PC-3 (cell line): ENCODE measurements at regions not wholly inside any gene's neighbourhood (a gene's known extent, or its start where the extent isn't known, plus 50 kb on each side); places are given as distances from the start of the nearest gene placed in this dataset.

ENCODE experiments used
- ATAC-seq: fragments of 200-7000 bp; cut with Tn5 transposase; 2 replicates; pipeline ENCODE4 v1.9.1; 2020; ENCODE audit warnings: mild to moderate bottlenecking, moderate library complexity
- BruUV-seq: library from RNA; stranded (reverse); fragments of 400-500 nt; replicated peaks from 2 replicates; lab custom pipeline; 2021; lab: Mats Ljungman, UMichigan
- CTCF ChIA-PET: fragments of 300-600 bp; sonication (Branson Sonifier 250); formaldehyde crosslinking; loops from one replicate; lab custom pipeline; 2022; ENCODE audit warnings: antibody characterized with exemption; lab: Charles Lee
- POLR2A ChIA-PET: fragments of 300-600 bp; sonication (Branson Sonifier 250); formaldehyde crosslinking; loops from one replicate; lab custom pipeline; 2022; ENCODE audit warnings: antibody characterized with exemption; ENCODE audit not compliant: unreplicated experiment; lab: Charles Lee
- DNase-seq: peaks from one replicate; pipeline ENCODE4 v3.0.0-alpha.2; 2015
- H2AFZ ChIP-seq: fragments of 300-600 bp; sonication (generic); 2 replicates; pipeline ENCODE4 v1.6.0; 2016; ENCODE audit warnings: antibody characterized with exemption, low read length
- H3F3A ChIP-seq: fragments of 300-600 bp; sonication (generic); one replicate; pipeline ENCODE4 v1.6.0; 2017; ENCODE audit warnings: antibody characterized with exemption, low read length, control low read depth, mild to moderate bottlenecking; ENCODE audit not compliant: unreplicated experiment
- H3K27ac ChIP-seq: fragments of 300-600 bp; sonication (generic); 2 replicates; pipeline ENCODE4 v1.5.1; 2016; ENCODE audit warnings: mild to moderate bottlenecking, low read length
- H3K27me3 ChIP-seq: fragments of 300-600 bp; sonication (generic); 2 replicates; pipeline ENCODE4 v1.6.1; 2016; ENCODE audit warnings: low read length, mixed read lengths
- H3K36me3 ChIP-seq: fragments of 300-600 bp; sonication (generic); 2 replicates; pipeline ENCODE4 v1.6.1; 2016; ENCODE audit warnings: low read depth, mixed run types, low read length, mixed read lengths
- H3K4me1 ChIP-seq: fragments of 300-600 bp; sonication (generic); 2 replicates; pipeline ENCODE4 v1.5.1; 2016; ENCODE audit warnings: low read length; ENCODE audit not compliant: insufficient read depth
- H3K4me2 ChIP-seq: fragments of 300-600 bp; sonication (generic); 2 replicates; pipeline ENCODE4 v1.6.0; 2016; ENCODE audit warnings: low read length
- H3K4me3 ChIP-seq: fragments of 300-600 bp; sonication (generic); 2 replicates; pipeline ENCODE4 v1.5.1; 2016; ENCODE audit warnings: mild to moderate bottlenecking, low read length, mixed read lengths
- H3K79me2 ChIP-seq: fragments of 300-600 bp; sonication (generic); 2 replicates; pipeline ENCODE4 v1.6.1; 2017; ENCODE audit warnings: low read length, mixed read lengths
- H3K9ac ChIP-seq: fragments of 300-600 bp; sonication (generic); 2 replicates; pipeline ENCODE4 v1.6.0; 2016; ENCODE audit warnings: mild to moderate bottlenecking, low read length
- H3K9me2 ChIP-seq: fragments of 300-600 bp; sonication (generic); replicated peaks from 2 replicates; pipeline ENCODE4 v1.6.1; 2016; ENCODE audit warnings: mixed run types, low read length, mixed read lengths
- H3K9me3 ChIP-seq: fragments of 300-600 bp; sonication (generic); 2 replicates; pipeline ENCODE4 v1.6.1; 2016; ENCODE audit warnings: low read length, mixed read lengths
- H4K20me1 ChIP-seq: fragments of 300-600 bp; sonication (generic); 2 replicates; pipeline ENCODE4 v1.6.1; 2016; ENCODE audit warnings: low read length, mixed read lengths
- EZH2 ChIP-seq: fragments of 300-600 bp; sonication (generic); IDR thresholded peaks from one replicate; pipeline ENCODE4 v1.6.1; 2017; ENCODE audit warnings: antibody characterized with exemption, mild to moderate bottlenecking, low read length; ENCODE audit not compliant: unreplicated experiment
- EZH2phosphoT487 ChIP-seq: fragments of 300-600 bp; sonication (generic); IDR thresholded peaks from 2 replicates; pipeline ENCODE4 v1.6.1; 2018; ENCODE audit warnings: mild to moderate bottlenecking, antibody characterized with exemption, low read length, borderline replicate concordance
- intact Hi-C: fragments of 100-400 bp; cut with micrococcal nuclease; formaldehyde crosslinking; loops from 2 replicates; pipeline ENCODE4 v1.9.0; 2023
- TF ChIP-seq, protein P1 (sequence below): fragments of 300-600 bp; sonication (generic); conservative IDR thresholded peaks from 2 replicates; pipeline ENCODE4 v1.5.1; 2017; ENCODE audit warnings: antibody characterized with exemption, low read depth, mild to moderate bottlenecking, low read length

DNA sequence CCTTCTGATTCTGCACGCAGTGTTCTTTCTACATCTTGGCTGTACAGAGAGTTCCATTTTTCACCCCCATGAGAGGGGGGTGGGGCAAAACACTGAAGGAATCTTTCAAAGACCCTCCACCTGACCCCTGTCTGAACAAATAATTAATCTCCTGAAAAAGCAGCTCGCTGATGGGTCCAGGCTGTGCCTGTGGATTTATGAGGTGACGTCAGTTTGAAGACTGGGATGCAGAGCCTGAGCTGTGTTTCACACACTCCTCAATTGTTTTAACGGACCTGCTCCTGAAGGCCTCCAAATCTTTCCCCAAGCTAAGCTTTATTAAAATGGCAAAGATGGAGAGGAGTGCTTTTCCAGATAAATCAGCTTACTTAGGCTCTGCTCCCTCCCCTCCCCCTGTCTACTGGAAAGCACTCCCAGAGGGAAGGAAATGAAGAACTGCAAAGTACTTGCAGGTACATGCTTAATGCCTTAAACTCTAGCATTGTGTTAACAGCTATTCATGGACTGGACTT is 390.2 kb upstream of the TNP1 start:
- H3K4me3 ChIP-seq: no peak overlapping the region
- H3K36me3 ChIP-seq: no peaks in the 10 kb centered on the region
- no peak overlapping the region for H3K27ac ChIP-seq
- no peak overlapping the region for H3K4me2 ChIP-seq
- BruUV-seq: no TSS peak
- TF ChIP-seq EZH2 (no peak), EZH2phosphoT487 (no peak)
- no peaks in the 10 kb centered on the region for H3K27me3 ChIP-seq
- ChIA-PET POLR2A (no interaction called here), CTCF (no interaction called here)
- DNase-seq (no peak), ATAC-seq (no peak)
- intact Hi-C loops: no loop called here
- no peak overlapping the region for H3K9ac ChIP-seq
- H3K79me2 ChIP-seq: no peaks in the 10 kb centered on the region
- H3K9me2 ChIP-seq: no peaks in the 10 kb centered on the region
- no peaks in the 10 kb centered on the region for H3K4me1 ChIP-seq
- H2AFZ ChIP-seq: no peak overlapping the region
- H3K9me3 ChIP-seq: no peaks in the 10 kb centered on the region
- no peaks in the 10 kb centered on the region for H4K20me1 ChIP-seq
- no peaks in the 10 kb centered on the region for H3F3A ChIP-seq

DNA sequence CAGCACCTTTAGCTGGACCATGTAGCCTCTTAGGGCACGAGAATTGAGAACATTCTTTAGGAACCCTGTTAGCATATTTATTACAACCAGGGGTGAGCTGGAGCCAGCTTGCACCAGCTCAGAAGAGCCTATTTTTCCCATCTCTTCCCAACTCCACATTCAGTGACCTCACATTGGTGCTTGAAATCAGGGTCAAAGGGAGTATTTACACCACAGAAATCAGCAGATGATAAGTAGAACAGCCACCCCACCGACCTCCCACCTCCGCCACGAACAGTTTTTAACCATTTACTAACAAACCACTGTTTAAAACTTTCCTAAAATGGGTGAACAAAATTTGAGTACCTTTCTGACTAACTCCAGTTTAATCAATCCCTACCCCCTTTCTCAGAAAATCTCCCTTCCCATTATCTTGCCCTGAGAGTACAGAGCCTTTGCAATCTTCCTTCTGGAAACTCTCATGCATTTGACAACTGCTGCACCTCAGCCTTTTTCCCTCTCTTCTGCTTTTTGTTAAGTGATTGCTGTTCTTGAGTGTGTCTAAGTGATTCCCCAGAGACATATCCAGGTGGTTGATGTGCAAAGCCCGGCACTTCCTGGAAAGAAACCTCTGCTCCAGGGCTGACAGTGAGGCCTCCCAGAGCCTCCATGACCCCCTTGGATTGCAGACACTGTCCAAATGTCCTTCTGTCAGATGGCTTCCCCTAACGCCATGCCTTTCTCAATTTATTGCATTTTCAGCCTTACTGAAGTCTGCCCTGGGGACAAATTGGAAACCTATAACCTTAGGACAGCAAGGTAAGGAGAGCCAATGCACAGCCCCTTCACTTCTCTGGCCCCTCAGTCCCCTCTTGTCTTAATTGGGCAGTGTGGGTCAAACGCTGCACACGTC is 389.5 kb upstream of the TNP1 start:
- no peaks in the 10 kb centered on the region for H3K36me3 ChIP-seq
- ATAC-seq: no peak
- DNase-seq: no peak
- H3F3A ChIP-seq: no peaks in the 10 kb centered on the region
- H3K4me3 ChIP-seq: no peak overlapping the region
- H3K9ac ChIP-seq: no peak overlapping the region
- intact Hi-C loops: no loop called here
- ChIA-PET POLR2A (no interaction called here), CTCF (no interaction called here)
- H3K79me2 ChIP-seq: no peaks in the 10 kb centered on the region
- H2AFZ ChIP-seq: no peak overlapping the region
- no peak for TF ChIP-seq EZH2
- H3K9me3 ChIP-seq: no peaks in the 10 kb centered on the region
- BruUV-seq: no TSS peak
- H3K27ac ChIP-seq: no peak overlapping the region
- H3K9me2 ChIP-seq: no peaks in the 10 kb centered on the region
- H3K27me3 ChIP-seq: no peaks in the 10 kb centered on the region
- no peaks in the 10 kb centered on the region for H4K20me1 ChIP-seq
- H3K4me2 ChIP-seq: no peak overlapping the region
- H3K4me1 ChIP-seq: no peaks in the 10 kb centered on the region

DNA sequence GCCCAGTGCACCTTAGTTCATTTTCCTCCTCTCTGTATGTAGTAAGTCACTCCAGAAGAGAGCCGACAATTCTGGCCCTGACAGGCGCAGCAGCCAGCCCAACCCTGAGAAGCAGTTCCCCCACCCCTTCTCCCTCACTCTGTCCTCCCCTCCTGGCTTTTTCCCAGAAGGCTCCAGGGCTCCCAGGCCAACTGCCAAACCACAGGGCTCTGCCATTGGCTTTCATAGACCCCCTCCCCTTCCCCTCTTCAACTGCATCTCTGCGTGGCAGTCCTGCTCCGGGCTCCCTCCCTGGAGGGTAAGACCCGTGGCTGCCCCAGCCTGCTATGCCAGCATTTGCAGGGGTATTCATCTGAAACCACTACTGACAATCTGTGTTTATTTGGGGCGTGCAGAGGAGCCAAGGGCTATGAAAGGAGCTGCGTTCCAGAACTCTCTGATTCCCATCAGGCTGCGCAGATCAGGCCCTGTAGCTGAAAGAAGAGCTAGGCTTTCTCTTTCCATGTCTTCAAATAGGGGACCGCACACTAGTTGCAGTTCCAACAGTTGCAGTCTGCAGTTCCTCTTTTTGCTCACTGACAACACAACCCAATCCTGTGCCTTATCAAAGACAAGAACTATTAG is 388.6 kb upstream of the TNP1 start:
- H3K9me3 ChIP-seq: no peaks in the 10 kb centered on the region
- H2AFZ ChIP-seq: no peak overlapping the region
- no peak for TF ChIP-seq EZH2phosphoT487
- TF ChIP-seq EZH2: no peak
- TF ChIP-seq, protein P1, sequence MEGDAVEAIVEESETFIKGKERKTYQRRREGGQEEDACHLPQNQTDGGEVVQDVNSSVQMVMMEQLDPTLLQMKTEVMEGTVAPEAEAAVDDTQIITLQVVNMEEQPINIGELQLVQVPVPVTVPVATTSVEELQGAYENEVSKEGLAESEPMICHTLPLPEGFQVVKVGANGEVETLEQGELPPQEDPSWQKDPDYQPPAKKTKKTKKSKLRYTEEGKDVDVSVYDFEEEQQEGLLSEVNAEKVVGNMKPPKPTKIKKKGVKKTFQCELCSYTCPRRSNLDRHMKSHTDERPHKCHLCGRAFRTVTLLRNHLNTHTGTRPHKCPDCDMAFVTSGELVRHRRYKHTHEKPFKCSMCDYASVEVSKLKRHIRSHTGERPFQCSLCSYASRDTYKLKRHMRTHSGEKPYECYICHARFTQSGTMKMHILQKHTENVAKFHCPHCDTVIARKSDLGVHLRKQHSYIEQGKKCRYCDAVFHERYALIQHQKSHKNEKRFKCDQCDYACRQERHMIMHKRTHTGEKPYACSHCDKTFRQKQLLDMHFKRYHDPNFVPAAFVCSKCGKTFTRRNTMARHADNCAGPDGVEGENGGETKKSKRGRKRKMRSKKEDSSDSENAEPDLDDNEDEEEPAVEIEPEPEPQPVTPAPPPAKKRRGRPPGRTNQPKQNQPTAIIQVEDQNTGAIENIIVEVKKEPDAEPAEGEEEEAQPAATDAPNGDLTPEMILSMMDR: no peak
- no peaks in the 10 kb centered on the region for H3K36me3 ChIP-seq
- POLR2A ChIA-PET: no interaction called here
- H3K9me2 ChIP-seq: no peaks in the 10 kb centered on the region
- no peaks in the 10 kb centered on the region for H4K20me1 ChIP-seq
- no peak overlapping the region for H3K4me2 ChIP-seq
- BruUV-seq: no TSS peak
- CTCF ChIA-PET: no interaction called here
- H3F3A ChIP-seq: no peaks in the 10 kb centered on the region
- intact Hi-C loops: no loop called here
- H3K4me3 ChIP-seq: no peak overlapping the region
- ATAC-seq (no peak), DNase-seq (no peak)
- no peak overlapping the region for H3K9ac ChIP-seq
- no peaks in the 10 kb centered on the region for H3K4me1 ChIP-seq
- H3K27ac ChIP-seq: no peak overlapping the region
- H3K27me3 ChIP-seq: no peaks in the 10 kb centered on the region
- H3K79me2 ChIP-seq: no peaks in the 10 kb centered on the region
